ENCODE measurements at regions not wholly inside any gene's neighbourhood (a gene's known extent, or its start where the extent isn't known, plus 50 kb on each side); places are given as distances from the start of the nearest gene placed in this dataset.

DNA sequence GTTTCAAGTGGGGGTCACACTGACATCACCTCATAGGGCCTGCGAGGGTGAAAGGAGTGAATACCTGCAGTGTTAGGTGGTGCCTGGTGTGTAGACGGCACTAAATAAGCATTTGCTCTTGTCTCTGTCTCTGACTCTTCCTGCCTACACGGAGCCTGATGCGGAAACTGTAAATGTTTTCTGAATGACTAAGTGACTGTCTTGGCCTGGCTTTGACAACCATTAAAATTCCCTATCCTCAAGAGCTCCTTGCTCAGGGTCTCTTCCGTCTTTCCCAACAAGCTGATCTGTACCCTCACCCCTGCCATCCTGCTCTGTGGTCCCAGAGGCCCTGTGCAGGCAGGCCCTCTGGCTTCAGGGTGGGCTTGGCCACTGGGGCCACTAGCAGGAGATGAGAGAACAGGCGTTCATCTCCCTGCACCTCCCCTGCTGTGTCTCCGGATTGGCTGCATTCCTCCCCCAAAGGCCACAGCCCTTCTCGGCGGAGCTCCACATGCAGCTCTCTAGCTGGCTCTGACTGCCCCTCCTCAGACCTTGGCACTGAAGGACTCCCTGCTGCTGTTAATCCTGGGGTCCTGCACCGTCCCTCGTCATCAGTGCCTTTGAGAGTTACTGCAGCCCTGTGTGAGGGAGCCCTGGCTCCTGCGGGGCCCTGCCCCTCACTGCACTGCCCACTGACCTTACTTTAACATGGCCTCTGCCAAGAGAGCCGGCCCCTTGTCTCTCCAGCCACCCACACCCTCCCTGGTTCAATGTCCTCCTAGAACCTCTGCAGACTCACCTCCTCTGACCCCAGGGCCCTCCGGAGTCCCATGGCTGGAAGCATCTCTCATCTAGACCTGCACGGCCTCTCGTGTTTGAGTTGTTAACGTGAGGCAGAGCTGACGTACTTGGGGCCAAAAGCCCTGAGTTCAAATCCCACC lies 211.1 kb downstream of the MATN1 start:
- TF ChIP-seq, protein P1, sequence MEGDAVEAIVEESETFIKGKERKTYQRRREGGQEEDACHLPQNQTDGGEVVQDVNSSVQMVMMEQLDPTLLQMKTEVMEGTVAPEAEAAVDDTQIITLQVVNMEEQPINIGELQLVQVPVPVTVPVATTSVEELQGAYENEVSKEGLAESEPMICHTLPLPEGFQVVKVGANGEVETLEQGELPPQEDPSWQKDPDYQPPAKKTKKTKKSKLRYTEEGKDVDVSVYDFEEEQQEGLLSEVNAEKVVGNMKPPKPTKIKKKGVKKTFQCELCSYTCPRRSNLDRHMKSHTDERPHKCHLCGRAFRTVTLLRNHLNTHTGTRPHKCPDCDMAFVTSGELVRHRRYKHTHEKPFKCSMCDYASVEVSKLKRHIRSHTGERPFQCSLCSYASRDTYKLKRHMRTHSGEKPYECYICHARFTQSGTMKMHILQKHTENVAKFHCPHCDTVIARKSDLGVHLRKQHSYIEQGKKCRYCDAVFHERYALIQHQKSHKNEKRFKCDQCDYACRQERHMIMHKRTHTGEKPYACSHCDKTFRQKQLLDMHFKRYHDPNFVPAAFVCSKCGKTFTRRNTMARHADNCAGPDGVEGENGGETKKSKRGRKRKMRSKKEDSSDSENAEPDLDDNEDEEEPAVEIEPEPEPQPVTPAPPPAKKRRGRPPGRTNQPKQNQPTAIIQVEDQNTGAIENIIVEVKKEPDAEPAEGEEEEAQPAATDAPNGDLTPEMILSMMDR (IDR thresholded peaks at IDR 0.05; ENCODE audit: unreplicated experiment) = no peak

DNA sequence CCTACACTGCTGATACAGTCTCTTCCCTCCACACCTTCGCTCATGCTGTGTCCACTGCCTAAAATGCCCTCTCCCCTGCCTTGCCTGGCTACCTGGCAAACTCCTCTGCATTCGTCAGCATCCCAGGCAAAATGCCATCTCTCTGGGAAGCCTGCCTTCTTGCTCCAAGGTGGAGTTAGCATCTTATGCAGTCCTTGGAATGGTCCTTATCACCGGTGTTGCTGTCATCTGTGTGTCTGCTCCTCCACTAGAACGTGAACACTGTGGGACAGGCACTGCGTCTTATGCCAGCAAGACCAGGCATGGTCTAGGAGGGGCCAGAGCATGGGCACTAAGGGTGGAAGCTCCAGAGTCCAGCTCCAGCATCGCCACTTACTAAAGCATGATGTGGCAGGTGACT lies 211.8 kb downstream of the MATN1 start:
- no peak for DNase-seq (ENCODE audit: low spot score, unreplicated experiment)
- no peaks in the 10 kb centered on the region for H3K36me3 Mint-ChIP-seq (ENCODE audit: insufficient read depth)
- no peak overlapping the region for H3K4me3 Mint-ChIP-seq (ENCODE audit: low read depth)
- TF ChIP-seq, protein P1 (IDR thresholded peaks at IDR 0.05; ENCODE audit: unreplicated experiment) = no peak
- H3K4me1 Mint-ChIP-seq (ENCODE audit: low read depth) = no peaks in the 10 kb centered on the region
- H3K9me3 Mint-ChIP-seq (ENCODE audit: low read depth) = no peaks in the 10 kb centered on the region
- H3K27me3 Mint-ChIP-seq = peaks cover 13% of the 10 kb centered on the region
- no peak overlapping the region for H3K27ac Mint-ChIP-seq

More for the DNA sequence above, 211.1 kb downstream of the MATN1 start:
- peak overlapping the region; percentile 2 for H3K27ac Mint-ChIP-seq
- no peaks in the 10 kb centered on the region for H3K9me3 Mint-ChIP-seq (ENCODE audit: low read depth)
- H3K27me3 Mint-ChIP-seq = peaks cover 13% of the 10 kb centered on the region
- no peak overlapping the region for H3K4me3 Mint-ChIP-seq (ENCODE audit: low read depth)
- DNase-seq (ENCODE audit: low spot score, unreplicated experiment) = peak; percentile 5
- no peaks in the 10 kb centered on the region for H3K36me3 Mint-ChIP-seq (ENCODE audit: insufficient read depth)
- H3K4me1 Mint-ChIP-seq (ENCODE audit: low read depth) = no peaks in the 10 kb centered on the region

DNA sequence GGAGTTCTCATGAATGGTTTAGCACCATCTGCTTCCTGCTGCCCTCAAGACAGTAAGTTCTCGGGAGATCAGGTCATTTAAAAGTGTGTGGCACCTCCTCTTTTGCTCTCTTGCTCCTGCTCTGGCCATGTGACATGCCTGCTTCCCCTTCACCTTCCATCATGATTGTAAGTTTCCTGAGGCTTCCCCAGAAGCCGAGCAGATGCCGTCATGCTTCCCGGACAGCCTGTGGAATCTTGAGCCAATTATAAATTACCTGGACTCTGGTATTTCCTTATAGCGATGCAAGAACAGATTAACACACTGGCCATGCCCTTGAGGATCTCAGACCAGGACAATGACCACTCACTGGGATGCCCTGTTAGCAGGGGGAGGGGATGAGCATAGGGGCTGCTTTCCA lies 212.3 kb downstream of the MATN1 start:
- no peaks in the 10 kb centered on the region for H3K9me3 Mint-ChIP-seq (ENCODE audit: low read depth)
- H3K36me3 Mint-ChIP-seq (ENCODE audit: insufficient read depth) = no peaks in the 10 kb centered on the region
- peak; percentile 2 for DNase-seq (ENCODE audit: low spot score, unreplicated experiment)
- H3K4me1 Mint-ChIP-seq (ENCODE audit: low read depth) = no peaks in the 10 kb centered on the region
- TF ChIP-seq, protein P1 (IDR thresholded peaks at IDR 0.05; ENCODE audit: unreplicated experiment) = no peak
- H3K27ac Mint-ChIP-seq = no peak overlapping the region
- H3K27me3 Mint-ChIP-seq = peaks cover 13% of the 10 kb centered on the region
- no peak overlapping the region for H3K4me3 Mint-ChIP-seq (ENCODE audit: low read depth)

DNA sequence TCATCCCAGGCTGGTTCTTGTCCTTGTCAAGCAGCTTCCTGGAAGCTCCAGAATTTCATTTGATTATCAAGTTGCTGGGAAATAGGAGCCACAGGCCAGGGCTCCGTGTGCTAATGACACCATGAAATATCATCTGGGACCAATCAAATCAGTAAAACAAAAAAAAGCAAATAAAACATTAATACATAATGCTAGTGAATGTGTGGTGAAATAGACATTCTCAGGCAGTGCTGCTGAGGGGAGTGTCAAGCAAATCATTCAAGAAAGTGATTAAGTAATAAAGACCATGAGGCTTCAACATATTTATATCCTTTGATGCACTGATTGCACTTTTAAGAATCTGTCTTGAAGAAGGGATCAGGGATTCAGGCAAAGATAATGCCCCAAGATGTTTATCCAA lies 213.7 kb downstream of the MATN1 start:
- DNase-seq (ENCODE audit: low spot score, unreplicated experiment) = no peak
- no peak overlapping the region for H3K4me3 Mint-ChIP-seq (ENCODE audit: low read depth)
- H3K4me1 Mint-ChIP-seq (ENCODE audit: low read depth) = no peaks in the 10 kb centered on the region
- H3K27ac Mint-ChIP-seq = no peak overlapping the region
- H3K36me3 Mint-ChIP-seq (ENCODE audit: insufficient read depth) = no peaks in the 10 kb centered on the region
- peaks cover 13% of the 10 kb centered on the region for H3K27me3 Mint-ChIP-seq
- H3K9me3 Mint-ChIP-seq (ENCODE audit: low read depth) = no peaks in the 10 kb centered on the region
- TF ChIP-seq, protein P1 (IDR thresholded peaks at IDR 0.05; ENCODE audit: unreplicated experiment) = no peak

DNA sequence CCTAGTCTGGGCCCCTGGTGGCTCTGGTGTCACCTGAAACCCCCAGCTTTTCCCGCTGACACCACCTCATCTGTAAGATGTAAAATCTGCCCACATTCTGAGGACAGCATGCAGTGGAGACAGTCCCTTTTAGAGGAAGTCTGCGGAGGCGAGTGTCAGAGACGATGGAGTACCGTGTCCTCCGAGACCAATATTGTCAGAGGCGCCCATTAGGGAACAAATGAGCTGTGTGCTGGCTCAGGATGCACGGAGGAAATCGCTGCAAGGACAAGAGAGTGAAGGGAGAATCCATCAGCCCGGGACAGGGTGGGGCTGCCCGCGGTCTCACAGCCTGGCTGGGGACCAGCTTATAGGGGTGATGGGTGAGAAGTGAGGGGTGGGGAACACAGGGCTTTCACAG lies 214.8 kb downstream of the MATN1 start:
- Mint-ChIP-seq H3K4me1 (ENCODE audit: low read depth) (no peaks in the 10 kb centered on the region), H3K27me3 (peaks cover 13% of the 10 kb centered on the region), H3K36me3 (ENCODE audit: insufficient read depth) (no peaks in the 10 kb centered on the region), H3K9me3 (ENCODE audit: low read depth) (no peaks in the 10 kb centered on the region), H3K27ac (peak overlapping the region; percentile 45), H3K4me3 (ENCODE audit: low read depth) (no peak overlapping the region)
- TF ChIP-seq, protein P1 (IDR thresholded peaks at IDR 0.05; ENCODE audit: unreplicated experiment) = no peak
- peak; percentile 2 for DNase-seq (ENCODE audit: low spot score, unreplicated experiment)

Data from progenitor cell of endocrine pancreas (in vitro differentiated cells).